ENCODE measurements at regions not wholly inside any gene's neighbourhood (a gene's known extent, or its start where the extent isn't known, plus 50 kb on each side); places are given as distances from the start of the nearest gene placed in this dataset.

- TF ChIP-seq POLR2A (IDR thresholded peaks at IDR 0.05) (no peak), CTCF (IDR thresholded peaks at IDR 0.05) (no peak)
These were observed 208.8 kb upstream of the CTNND2 start for GRCh38 chr5:12113062-12113461.

Measured in body of pancreas (tissue), 4 donors.